ENCODE measurements at regions not wholly inside any gene's neighbourhood (a gene's known extent, or its start where the extent isn't known, plus 50 kb on each side); places are given as distances from the start of the nearest gene placed in this dataset.

DNA sequence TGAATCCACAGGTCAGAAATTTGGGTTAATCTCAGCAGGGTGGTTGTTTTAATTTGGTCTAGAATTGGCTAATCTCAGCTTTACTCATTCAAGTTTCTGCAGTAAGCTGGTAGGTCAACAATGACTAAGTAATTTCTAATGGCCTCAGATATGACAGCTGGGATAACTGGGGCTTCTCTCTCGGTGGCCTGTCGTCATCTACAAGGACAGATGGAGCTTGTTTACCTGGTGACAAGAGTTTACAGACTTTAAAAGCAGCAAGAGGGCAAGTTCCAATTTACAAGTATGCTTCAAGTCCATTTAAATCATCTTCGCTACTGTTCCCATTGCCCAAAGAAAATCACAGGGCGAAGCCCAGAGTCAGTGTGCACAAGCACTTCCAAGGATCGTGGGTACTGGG is 453.9 kb downstream of the PDHA2 start:
- no peaks in the 10 kb centered on the region for H3K9me3 ChIP-seq (replicated peaks; ENCODE audit: control insufficient read depth, insufficient read depth, low read length)
- DNase-seq (ENCODE audit: low read depth, low spot score) = no peak
- dilution Hi-C loops (cut with MboI; ENCODE audit: extremely low pct_ligation_motif_present, low sequenced_read_pairs) = no loop called here
- POLR2A ChIA-PET = no interaction called here
- H3K27ac ChIP-seq (ENCODE audit: insufficient read depth, low read depth, low read length) = no peak overlapping the region
- H3K4me2 ChIP-seq (ENCODE audit: insufficient read depth, low read length) = no peak overlapping the region
- no peak for FAIRE-seq
- H3K9ac ChIP-seq (replicated peaks; ENCODE audit: extremely low read depth, insufficient read depth, low read length) = no peak overlapping the region
- intact Hi-C loops (cut with micrococcal nuclease) = no loop called here
- TF ChIP-seq EZH2 (IDR thresholded peaks at IDR 0.05; ENCODE audit: borderline replicate concordance, low read depth, low read length, severe bottlenecking) = no peak
- TF ChIP-seq GATA2 (IDR thresholded peaks at IDR 0.05; ENCODE audit: insufficient read depth, insufficient read length, low read depth, low read length) = no peak
- TF ChIP-seq MAX (IDR thresholded peaks at IDR 0.05; ENCODE audit: insufficient read depth, insufficient read length) = no peak
- TF ChIP-seq POLR2AphosphoS5 (IDR thresholded peaks at IDR 0.05; ENCODE audit: insufficient read depth, low read depth, low read length) = no peak
- no peaks in the 10 kb centered on the region for H4K20me1 ChIP-seq (replicated peaks; ENCODE audit: control insufficient read depth, extremely low read depth, insufficient read depth, low read length)
- H3K9me1 ChIP-seq (replicated peaks; ENCODE audit: control insufficient read depth, extremely low read depth, insufficient read depth, low read length) = no peaks in the 10 kb centered on the region
- H3K27me3 ChIP-seq (ENCODE audit: control insufficient read depth in 2 of 2, insufficient read depth in 2 of 2, low read length in 2 of 2) = no peaks in the 10 kb centered on the region
- no peaks in the 10 kb centered on the region for H3K79me2 ChIP-seq (ENCODE audit: control insufficient read depth, insufficient read depth, low read length)
- no TSS peak for BruUV-seq (replicated peaks)
- H2AFZ ChIP-seq (ENCODE audit: low read depth, low read length) = no peak overlapping the region
- CTCF ChIA-PET = no interaction called here
- no peak overlapping the region for H3K4me3 ChIP-seq (replicated peaks in 1 of 3; ENCODE audit: insufficient read depth in 1 of 3, low read depth in 1 of 3, low read length in 3 of 3)
- no peaks in the 10 kb centered on the region for H3K4me1 ChIP-seq (ENCODE audit: control insufficient read depth, extremely low read depth, insufficient read depth, low read length)
- no peaks in the 10 kb centered on the region for H3K36me3 ChIP-seq (ENCODE audit: control insufficient read depth in 2 of 2, extremely low read depth in 1 of 2, insufficient read depth in 2 of 2, low read length in 2 of 2)

- dilution Hi-C loops (cut with MboI; ENCODE audit: extremely low pct_ligation_motif_present, low sequenced_read_pairs) (no loop called here), intact Hi-C loops (cut with micrococcal nuclease) (no loop called here)
- no peak for FAIRE-seq
- no peak overlapping the region for H3K27ac ChIP-seq (ENCODE audit: insufficient read depth, low read depth, low read length)
- ChIA-PET POLR2A (no interaction called here), CTCF (no interaction called here)
- DNase-seq (ENCODE audit: low read depth, low spot score) = no peak
- no peak overlapping the region for H3K4me2 ChIP-seq (ENCODE audit: insufficient read depth, low read length)
- no peaks in the 10 kb centered on the region for H3K27me3 ChIP-seq (ENCODE audit: control insufficient read depth in 2 of 2, insufficient read depth in 2 of 2, low read length in 2 of 2)
- no peaks in the 10 kb centered on the region for H3K9me3 ChIP-seq (replicated peaks; ENCODE audit: control insufficient read depth, insufficient read depth, low read length)
- BruUV-seq (replicated peaks) = no TSS peak
- no peak overlapping the region for H3K4me3 ChIP-seq (replicated peaks in 1 of 3; ENCODE audit: insufficient read depth in 1 of 3, low read depth in 1 of 3, low read length in 3 of 3)
- H3K79me2 ChIP-seq (ENCODE audit: control insufficient read depth, insufficient read depth, low read length) = no peaks in the 10 kb centered on the region
- TF ChIP-seq GATA2 (IDR thresholded peaks at IDR 0.05; ENCODE audit: insufficient read depth, insufficient read length, low read depth, low read length) (no peak), FOS (IDR thresholded peaks at IDR 0.05; ENCODE audit: borderline replicate concordance, insufficient read depth, low read length) (no peak), JUN (IDR thresholded peaks at IDR 0.05; ENCODE audit: borderline replicate concordance, insufficient read depth, insufficient read length, low read depth) (no peak), MAX (IDR thresholded peaks at IDR 0.05; ENCODE audit: insufficient read depth, insufficient read length) (no peak), POLR2A (IDR thresholded peaks at IDR 0.05; ENCODE audit: low read depth, low read length) (no peak), POLR2AphosphoS5 (IDR thresholded peaks at IDR 0.05; ENCODE audit: insufficient read depth, low read depth, low read length) (no peak), CTCF (IDR thresholded peaks at IDR 0.05; ENCODE audit: extremely low read depth in 1 of 2, insufficient read depth in 1 of 2, low read depth in 1 of 2, low read length in 2 of 2) (no peak), EZH2 (IDR thresholded peaks at IDR 0.05; ENCODE audit: borderline replicate concordance, low read depth, low read length, severe bottlenecking) (no peak), MYC (IDR thresholded peaks at IDR 0.05; ENCODE audit: low read depth, low read length) (no peak)
- no peaks in the 10 kb centered on the region for H3K9me1 ChIP-seq (replicated peaks; ENCODE audit: control insufficient read depth, extremely low read depth, insufficient read depth, low read length)
- no peak overlapping the region for H2AFZ ChIP-seq (ENCODE audit: low read depth, low read length)
- no peaks in the 10 kb centered on the region for H3K4me1 ChIP-seq (ENCODE audit: control insufficient read depth, extremely low read depth, insufficient read depth, low read length)
- no peaks in the 10 kb centered on the region for H4K20me1 ChIP-seq (replicated peaks; ENCODE audit: control insufficient read depth, extremely low read depth, insufficient read depth, low read length)
- no peak overlapping the region for H3K9ac ChIP-seq (replicated peaks; ENCODE audit: extremely low read depth, insufficient read depth, low read length)
- no peaks in the 10 kb centered on the region for H3K36me3 ChIP-seq (ENCODE audit: control insufficient read depth in 2 of 2, extremely low read depth in 1 of 2, insufficient read depth in 2 of 2, low read length in 2 of 2)
Measured at GRCh38 chr4:96295143-96295741, 455.3 kb downstream of the PDHA2 start.
